ENCODE measurements at regions not wholly inside any gene's neighbourhood (a gene's known extent, or its start where the extent isn't known, plus 50 kb on each side); places are given as distances from the start of the nearest gene placed in this dataset.
A peak's percentile ranks its signal among the peaks of the same experiment; 100 is the strongest.
"Not testable (repeated sequence)": the region's sequence is repeated elsewhere in the genome, so short reads cannot be mapped to it uniquely, and the experiment has no call there.

GRCh38 chr17:30600060-30600829 is 123.0 kb downstream of the GOSR1 start:
- DNase-seq, result peak; percentile 43 to 91 (median 80)
- intact Hi-C loops (cut with DNase I), result no loop called here

- DNase-seq, result no peak
- intact Hi-C loops (cut with DNase I), result no loop called here
These were observed 122.3 kb downstream of the GOSR1 start for GRCh38 chr17:30599428-30600059.

- no peak for DNase-seq
- intact Hi-C loops (cut with DNase I), result no loop called here
These were observed 120.6 kb downstream of the GOSR1 start for GRCh38 chr17:30597776-30598288.

GRCh38 chr17:30596948-30597775 is 120.0 kb downstream of the GOSR1 start:
- intact Hi-C loops (cut with DNase I); DNase-seq: not testable (repeated sequence)

GRCh38 chr17:30594953-30595371 is 117.8 kb downstream of the GOSR1 start:
- intact Hi-C loops (cut with DNase I); DNase-seq: not testable (repeated sequence)

GRCh38 chr17:30594223-30594952 is 117.2 kb downstream of the GOSR1 start:
- intact Hi-C loops (cut with DNase I), result no loop called here
- DNase-seq, result peak in 1 of 42 donors; percentile 20

- DNase-seq, result peak in 1 of 42 donors; percentile 29
- intact Hi-C loops (cut with DNase I), result no loop called here
These were observed 113.0 kb downstream of the GOSR1 start for GRCh38 chr17:30590081-30590733.

GRCh38 chr17:30589431-30589830 is 112.2 kb downstream of the GOSR1 start:
- intact Hi-C loops (cut with DNase I), result no loop called here
- peak in 1 of 42 donors; percentile 8 for DNase-seq

- intact Hi-C loops (cut with DNase I), result no loop called here
These were observed 111.6 kb downstream of the GOSR1 start for GRCh38 chr17:30588798-30589247.

GRCh38 chr17:30586818-30587595 is 109.8 kb downstream of the GOSR1 start:
- intact Hi-C loops (cut with DNase I), result no loop called here
- DNase-seq, result no peak

More at GRCh38 chr17:30588798-30589247, 111.6 kb downstream of the GOSR1 start:
- DNase-seq, result peak in 1 of 42 donors; percentile 5

GRCh38 chr17:30584810-30585209 is 107.6 kb downstream of the GOSR1 start:
- no peak for DNase-seq
- intact Hi-C loops (cut with DNase I), result no loop called here

- intact Hi-C loops (cut with DNase I), result no loop called here
- DNase-seq, result no peak
These were observed 103.7 kb downstream of the GOSR1 start for GRCh38 chr17:30580916-30581315.

GRCh38 chr17:30579610-30580315 is 102.6 kb downstream of the GOSR1 start:
- DNase-seq, result peak in 2 of 42 donors; percentile 2 to 30
- intact Hi-C loops (cut with DNase I), result no loop called here

GRCh38 chr17:30578015-30578717 is 101.0 kb downstream of the GOSR1 start:
- DNase-seq; intact Hi-C loops (cut with DNase I): not testable (repeated sequence)

Measured in head of caudate nucleus (tissue), 42 donors.